ENCODE measurements at regions not wholly inside any gene's neighbourhood (a gene's known extent, or its start where the extent isn't known, plus 50 kb on each side); places are given as distances from the start of the nearest gene placed in this dataset.

GRCh38 chr6:169945117-169945516, 193.7 kb downstream of the ERMARD start:
- CTCF ChIA-PET = no interaction called here
- Histone ChIP-seq H3K79me2 (ENCODE audit: control insufficient read depth, insufficient read depth, low read length) (no peaks in the 10 kb centered on the region), H3K4me3 (replicated peaks in 1 of 3; ENCODE audit: insufficient read depth in 1 of 3, low read depth in 1 of 3, low read length in 3 of 3) (no peak overlapping the region), H3K27ac (ENCODE audit: insufficient read depth, low read depth, low read length) (no peak overlapping the region), H3K9me1 (replicated peaks; ENCODE audit: control insufficient read depth, extremely low read depth, insufficient read depth, low read length) (no peaks in the 10 kb centered on the region), H4K20me1 (replicated peaks; ENCODE audit: control insufficient read depth, extremely low read depth, insufficient read depth, low read length) (no peaks in the 10 kb centered on the region), H3K36me3 (ENCODE audit: control insufficient read depth in 2 of 2, extremely low read depth in 1 of 2, insufficient read depth in 2 of 2, low read length in 2 of 2) (no peaks in the 10 kb centered on the region), H3K4me2 (ENCODE audit: insufficient read depth, low read length) (no peak overlapping the region), H3K27me3 (ENCODE audit: control insufficient read depth in 2 of 2, insufficient read depth in 2 of 2, low read length in 2 of 2) (no peaks in the 10 kb centered on the region), H2AFZ (ENCODE audit: low read depth, low read length) (no peak overlapping the region), H3K9me3 (replicated peaks; ENCODE audit: control insufficient read depth, insufficient read depth, low read length) (no peaks in the 10 kb centered on the region), H3K4me1 (ENCODE audit: control insufficient read depth, extremely low read depth, insufficient read depth, low read length) (peaks cover 12% of the 10 kb centered on the region), H3K9ac (replicated peaks; ENCODE audit: extremely low read depth, insufficient read depth, low read length) (no peak overlapping the region)
- FAIRE-seq = no peak
- dilution Hi-C loops (cut with MboI; ENCODE audit: extremely low pct_ligation_motif_present, low sequenced_read_pairs) = no loop called here
- intact Hi-C loops (cut with micrococcal nuclease) = no loop called here
- DNase-seq (ENCODE audit: low read depth, low spot score) = no peak
- no peak for TF ChIP-seq GATA2 (IDR thresholded peaks at IDR 0.05; ENCODE audit: insufficient read depth, insufficient read length, low read depth, low read length)
- no peak for TF ChIP-seq POLR2AphosphoS5 (IDR thresholded peaks at IDR 0.05; ENCODE audit: insufficient read depth, low read depth, low read length)
- TF ChIP-seq CTCF (IDR thresholded peaks at IDR 0.05; ENCODE audit: extremely low read depth in 1 of 2, insufficient read depth in 1 of 2, low read depth in 1 of 2, low read length in 2 of 2) = no peak
- TF ChIP-seq JUN (IDR thresholded peaks at IDR 0.05; ENCODE audit: borderline replicate concordance, insufficient read depth, insufficient read length, low read depth) = no peak
- no peak for TF ChIP-seq EZH2 (IDR thresholded peaks at IDR 0.05; ENCODE audit: borderline replicate concordance, low read depth, low read length, severe bottlenecking)
- no peak for TF ChIP-seq MYC (IDR thresholded peaks at IDR 0.05; ENCODE audit: low read depth, low read length)
- no peak for TF ChIP-seq FOS (IDR thresholded peaks at IDR 0.05; ENCODE audit: borderline replicate concordance, insufficient read depth, low read length)
- BruUV-seq (replicated peaks) = no TSS peak
- POLR2A ChIA-PET = no interaction called here
